WTC11 (cell line): ENCODE measurements at regions not wholly inside any gene's neighbourhood (a gene's known extent, or its start where the extent isn't known, plus 50 kb on each side); places are given as distances from the start of the nearest gene placed in this dataset.

Source experiments
- CBFB ChIP-seq: sonication (generic); formaldehyde crosslinking; IDR thresholded peaks from 2 replicates; pipeline ENCODE4 v1.8.1; 2022; ENCODE audit warnings: mild to moderate bottlenecking, low read depth, missing genetic modification reagents
- CREB1 ChIP-seq: sonication (generic); formaldehyde crosslinking; IDR thresholded peaks from 2 replicates; pipeline ENCODE4 v1.8.0; 2023; ENCODE audit warnings: mild to moderate bottlenecking, missing genetic modification reagents
- CTCF ChIP-seq: fragments of 200-600 bp; IDR thresholded peaks from 2 replicates; pipeline ENCODE4 v1.8.0; 2022; ENCODE audit warnings: antibody characterized with exemption
- E2F4 ChIP-seq: sonication (generic); formaldehyde crosslinking; IDR thresholded peaks from 2 replicates; pipeline ENCODE4 v1.8.1; 2022; ENCODE audit warnings: low read depth, mild to moderate bottlenecking, moderate library complexity, missing genetic modification reagents, borderline replicate concordance
- ELF4 ChIP-seq: sonication (generic); formaldehyde crosslinking; IDR thresholded peaks from 2 replicates; pipeline ENCODE4 v1.8.1; 2022; ENCODE audit warnings: low read depth, mild to moderate bottlenecking, moderate library complexity, missing genetic modification reagents
- FOXP1 ChIP-seq: sonication (generic); formaldehyde crosslinking; IDR thresholded peaks from 2 replicates; pipeline ENCODE4 v1.8.0; 2022; ENCODE audit warnings: missing genetic modification reagents, mild to moderate bottlenecking, moderate library complexity, borderline replicate concordance
- NFE2L1 ChIP-seq: sonication (generic); formaldehyde crosslinking; IDR thresholded peaks from 2 replicates; pipeline ENCODE4 v1.8.1; 2023; ENCODE audit warnings: missing genetic modification reagents
- NR2C2 ChIP-seq: sonication (generic); formaldehyde crosslinking; IDR thresholded peaks from 2 replicates; pipeline ENCODE4 v1.8.0; 2022; ENCODE audit warnings: mild to moderate bottlenecking, missing genetic modification reagents
- NR3C1 ChIP-seq: sonication (generic); formaldehyde crosslinking; conservative IDR thresholded peaks from 2 replicates; pipeline ENCODE4 v1.8.1; 2023; ENCODE audit warnings: low read depth, mild to moderate bottlenecking, missing genetic modification reagents
- RELA ChIP-seq: sonication (generic); formaldehyde crosslinking; IDR thresholded peaks from 2 replicates; pipeline ENCODE4 v1.8.1; 2022; ENCODE audit warnings: missing genetic modification reagents, mild to moderate bottlenecking, borderline replicate concordance
- ZNF416 ChIP-seq: fragments of 250-450 bp; sonication (Bioruptor Pico); IDR thresholded peaks from 2 replicates; pipeline ENCODE4 v1.9.0; 2021; ENCODE audit warnings: mild to moderate bottlenecking, inconsistent platforms

GRCh38 chr6:48881551-48881950 lies 581.5 kb downstream of the MMUT start:
- TF ChIP-seq CTCF (no peak), E2F4 (CRISPR knock-in tag) (no peak), NR3C1 (CRISPR knock-in tag) (no peak), NR2C2 (CRISPR knock-in tag) (no peak), NFE2L1 (no peak), ZNF416 (CRISPR knock-in tag) (no peak), CBFB (CRISPR knock-in tag) (no peak), FOXP1 (CRISPR knock-in tag) (no peak), RELA (no peak), ELF4 (CRISPR knock-in tag) (no peak), CREB1 (CRISPR knock-in tag) (no peak)
